Activated CD8-positive, alpha-beta memory T cell treated with anti-CD3 and anti-CD28 coated beads, Interleukin-2, amount 10 ng/mL, durations not matched to agents 7 days and 5 days (primary cell): ENCODE measurements at regions not wholly inside any gene's neighbourhood (a gene's known extent, or its start where the extent isn't known, plus 50 kb on each side); places are given as distances from the start of the nearest gene placed in this dataset. TPM values are rescaled to one million over a fixed set of nuclear protein-coding genes. Genes with fewer than 3 reads are reported as not detected.

Experiments
- ATAC-seq: fragments of 150-1000 bp; cut with Tn5 transposase; one replicate; pipeline ENCODE4 v1.10.0; 2021; ENCODE audit warnings: moderate library complexity
- CTCF ChIA-PET: fragments of 350-600 bp; sonication (Branson Sonifier 250); formaldehyde crosslinking; loops from one replicate; lab custom pipeline; 2021; ENCODE audit warnings: antibody characterized with exemption; lab: Charles Lee
- DNase-seq: peaks from one replicate; pipeline ENCODE4 v3.0.0-alpha.2; 2020
- H3K27ac Mint-ChIP-seq: one replicate; pipeline ENCODE4 v1.8.0; 2021; ENCODE audit warnings: mild to moderate bottlenecking, mixed read lengths
- H3K27me3 Mint-ChIP-seq: one replicate; pipeline ENCODE4 v1.8.0; 2021; ENCODE audit warnings: mixed read lengths
- H3K36me3 Mint-ChIP-seq: one replicate; pipeline ENCODE4 v1.8.0; 2021; ENCODE audit warnings: mild to moderate bottlenecking, mixed read lengths
- H3K4me1 Mint-ChIP-seq: one replicate; pipeline ENCODE4 v1.8.0; 2021; ENCODE audit warnings: mixed read lengths
- H3K4me3 Mint-ChIP-seq: one replicate; pipeline ENCODE4 v1.8.0; 2021; ENCODE audit warnings: mild to moderate bottlenecking, moderate library complexity, mixed read lengths
- H3K9me3 Mint-ChIP-seq: one replicate; pipeline ENCODE4 v1.8.0; 2022; ENCODE audit warnings: low read depth, mixed read lengths
- microRNA-seq: library from miRNA; unstranded; fragments of <30 nt; microRNA quantifications from one replicate; pipeline ENCODE4 v1.2.0, GENCODE V29; 2022

DNA sequence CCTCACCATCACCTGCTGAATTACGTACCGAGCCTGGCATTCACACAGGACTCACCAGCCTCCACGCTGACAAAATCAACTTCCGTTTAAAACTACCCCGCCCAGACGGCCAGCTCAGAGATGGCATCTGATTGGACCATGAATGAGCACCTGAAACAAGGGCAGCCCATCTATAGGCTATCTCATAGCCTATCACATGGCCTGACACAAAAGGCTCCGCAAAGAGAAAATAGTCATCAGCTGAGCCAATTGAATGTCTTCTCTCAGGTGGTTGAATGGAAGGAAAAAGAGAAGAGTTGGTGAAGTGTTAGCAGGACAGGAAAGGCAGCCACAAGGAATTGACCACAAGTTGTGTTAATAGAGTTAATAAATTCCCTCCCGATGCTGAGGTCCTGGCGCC, 50.6 kb upstream of the ZC3H12A start:
- no peak overlapping the region for H3K27ac Mint-ChIP-seq
- H3K4me1 Mint-ChIP-seq: no peaks in the 10 kb centered on the region
- CTCF ChIA-PET: interaction anchor here (1.7 to 1.8 kb wide), 2 partner anchors 11 to 12 kb away, joined by 4 read pairs; no protein-coding TSS in a partner anchor

DNA sequence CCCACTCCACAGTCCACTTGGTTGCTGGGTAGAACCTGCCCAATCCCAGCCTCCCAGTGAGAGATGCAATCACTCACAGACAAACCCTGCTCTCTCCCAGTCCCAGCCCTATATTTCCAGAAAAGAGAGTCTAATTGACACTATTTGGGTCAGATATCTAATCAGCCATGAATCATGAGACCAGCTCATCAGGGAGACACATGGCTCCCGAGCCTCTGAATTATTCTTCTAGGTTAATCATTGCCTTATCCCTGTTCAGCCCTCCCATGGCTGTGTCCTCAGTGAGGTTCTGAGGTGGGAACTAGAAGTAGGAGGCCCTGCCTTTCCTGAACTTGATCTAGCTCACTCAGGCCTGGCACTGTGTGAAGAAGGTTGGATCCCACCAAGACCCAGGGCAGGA, 49.9 kb upstream of the ZC3H12A start:
- ATAC-seq (no peak), DNase-seq (no peak)
- Mint-ChIP-seq H3K27ac (no peak overlapping the region), H3K9me3 (no peaks in the 10 kb centered on the region), H3K36me3 (no peaks in the 10 kb centered on the region), H3K27me3 (peaks cover 10% of the 10 kb centered on the region), H3K4me1 (no peaks in the 10 kb centered on the region), H3K4me3 (no peak overlapping the region)
- CTCF ChIA-PET: interaction anchor here (1.7 to 1.8 kb wide), 2 partner anchors 10 to 11 kb away, joined by 4 read pairs; no protein-coding TSS in a partner anchor

More for the DNA sequence above, 50.6 kb upstream of the ZC3H12A start:
- H3K36me3 Mint-ChIP-seq: no peaks in the 10 kb centered on the region
- no peak for DNase-seq
- ATAC-seq: no peak
- H3K4me3 Mint-ChIP-seq: no peak overlapping the region
- H3K9me3 Mint-ChIP-seq: no peaks in the 10 kb centered on the region
- H3K27me3 Mint-ChIP-seq: peaks cover 10% of the 10 kb centered on the region

Small RNA genes in the stretch of these regions (microRNA-seq; reads per million reads assigned to microRNA genes)
- not detected for gene MIR4255
